Left lung (tissue), 4 donors: ENCODE measurements at regions not wholly inside any gene's neighbourhood (a gene's known extent, or its start where the extent isn't known, plus 50 kb on each side); places are given as distances from the start of the nearest gene placed in this dataset.

ENCODE experiments used
- ATAC-seq: fragments of 200-7000 bp; cut with Tn5 transposase; one replicate; pipeline ENCODE4 v1.9.1; 2020; ENCODE audit warnings: moderate library complexity
- DNase-seq, 4 donors: peaks; one replicate each; pipeline ENCODE4 v3.0.0-alpha.2; 2013 to 2020
- H3K27ac ChIP-seq, 2 donors: fragments of 200-600 bp; sonication (generic) in 1 of 2; one replicate each; pipeline versions ENCODE4 v1.5.0 to v1.8.0; 2020 to 2021
- H3K27me3 ChIP-seq, 2 donors: fragments of 200-600 bp; sonication (generic) in 1 of 2; one replicate each; pipeline versions ENCODE4 v1.5.0 to v1.8.0; 2020 to 2021
- H3K36me3 ChIP-seq, 2 donors: fragments of 200-600 bp; sonication (generic) in 1 of 2; one replicate each; pipeline versions ENCODE4 v1.5.0 to v1.8.0; 2020 to 2021
- H3K4me1 ChIP-seq, 2 donors: fragments of 200-600 bp; one replicate each; pipeline ENCODE4 v1.8.0; 2021
- H3K4me3 ChIP-seq, 2 donors: fragments of 200-600 bp; sonication (generic) in 1 of 2; one replicate each; pipeline versions ENCODE4 v1.5.0 to v1.8.0; 2020 to 2021; ENCODE audit warnings: mild to moderate bottlenecking in 1 of 2
- H3K9me3 ChIP-seq, 2 donors: fragments of 200-600 bp; sonication (generic) in 1 of 2; one replicate each; pipeline versions ENCODE4 v1.5.0 to v1.8.0; 2020 to 2021
- CTCF ChIP-seq, 2 donors: fragments of 200-600 bp; sonication (generic) in 1 of 2; IDR thresholded peaks; one replicate each; pipeline versions ENCODE4 v1.5.0 to v1.8.0; 2021; ENCODE audit warnings: antibody characterized with exemption in 2 of 2
- intact Hi-C, 2 donors: fragments of 100-400 bp; cut with DNase I; formaldehyde crosslinking; loops; one replicate each; pipeline versions ENCODE4 v1.11.2 to v1.14.2; 2022
- donor health status: DM: no; HTN: yes; CAD: no.
- donor health status: DM: no; HTN: no; CAD: no.

- intact Hi-C loops = no loop called here
- no peak for DNase-seq
- Histone ChIP-seq H3K4me1 (peaks cover 11 to 43% of the 10 kb centered on the region in 2 donors), H3K36me3 (peaks cover 0 to 11% of the 10 kb centered on the region in 2 donors), H3K27me3 (no peaks in the 10 kb centered on the region), H3K27ac (peak overlapping the region; percentile 1 to 33), H3K4me3 (no peak overlapping the region), H3K9me3 (no peaks in the 10 kb centered on the region)
- ATAC-seq = peak; percentile 30
- TF ChIP-seq CTCF (IDR thresholded peaks at IDR 0.05) = no peak
Measured at GRCh38 chr1:198904321-198904720, 265.5 kb downstream of the PTPRC start.

- intact Hi-C loops = no loop called here
- no peak overlapping the region for H3K27ac ChIP-seq
- no peak for DNase-seq
Measured at GRCh38 chr1:198906739-198907422, 268.0 kb downstream of the PTPRC start.

GRCh38 chr1:198907423-198907746, 268.5 kb downstream of the PTPRC start:
- no peak for ATAC-seq
- TF ChIP-seq CTCF (IDR thresholded peaks at IDR 0.05) = peak in 1 of 2 donors; percentile 15
- H3K4me3 ChIP-seq = no peak overlapping the region
- H3K27ac ChIP-seq = no peak overlapping the region
- no peaks in the 10 kb centered on the region for H3K36me3 ChIP-seq
- intact Hi-C loops = no loop called here
- peaks cover 8 to 39% of the 10 kb centered on the region in 2 donors for H3K4me1 ChIP-seq
- DNase-seq = no peak
- H3K9me3 ChIP-seq = no peaks in the 10 kb centered on the region
- H3K27me3 ChIP-seq = no peaks in the 10 kb centered on the region

More at GRCh38 chr1:198906739-198907422, 268.0 kb downstream of the PTPRC start:
- ATAC-seq = no peak
- Histone ChIP-seq H3K36me3 (no peaks in the 10 kb centered on the region), H3K9me3 (no peaks in the 10 kb centered on the region), H3K4me3 (no peak overlapping the region), H3K4me1 (peaks cover 9 to 43% of the 10 kb centered on the region in 2 donors), H3K27me3 (no peaks in the 10 kb centered on the region)
- TF ChIP-seq CTCF (IDR thresholded peaks at IDR 0.05) = no peak

GRCh38 chr1:198908995-198909394, 270.2 kb downstream of the PTPRC start:
- no peak for DNase-seq
- TF ChIP-seq CTCF (IDR thresholded peaks at IDR 0.05) = no peak
- Histone ChIP-seq H3K36me3 (no peaks in the 10 kb centered on the region), H3K9me3 (no peaks in the 10 kb centered on the region), H3K27ac (no peak overlapping the region), H3K4me3 (no peak overlapping the region), H3K27me3 (no peaks in the 10 kb centered on the region), H3K4me1 (peaks cover under 1 to 28% of the 10 kb centered on the region in 2 donors)
- no peak for ATAC-seq
- intact Hi-C loops = no loop called here

GRCh38 chr1:198909973-198910372, 271.1 kb downstream of the PTPRC start:
- Histone ChIP-seq H3K4me1 (peaks cover 0 to 18% of the 10 kb centered on the region in 2 donors), H3K27me3 (no peaks in the 10 kb centered on the region)
- intact Hi-C loops = no loop called here

More at GRCh38 chr1:198909973-198910372, 271.1 kb downstream of the PTPRC start:
- no peaks in the 10 kb centered on the region for H3K9me3 ChIP-seq
- no peak for TF ChIP-seq CTCF (IDR thresholded peaks at IDR 0.05)
- H3K27ac ChIP-seq = no peak overlapping the region
- DNase-seq = no peak
- no peak overlapping the region for H3K4me3 ChIP-seq
- H3K36me3 ChIP-seq = no peaks in the 10 kb centered on the region
- no peak for ATAC-seq
